Anterior cingulate cortex (tissue), 58 donors: ENCODE measurements at regions not wholly inside any gene's neighbourhood (a gene's known extent, or its start where the extent isn't known, plus 50 kb on each side); places are given as distances from the start of the nearest gene placed in this dataset.
A peak's percentile ranks its signal among the peaks of the same experiment; 100 is the strongest.
"Not testable (repeated sequence)": the region's sequence is repeated elsewhere in the genome, so short reads cannot be mapped to it uniquely, and the experiment has no call there.

Source experiments
- DNase-seq, 58 donors: peaks; one replicate each; lab custom pipeline; 2025; lab: John Stamatoyannopoulos, UW

GRCh38 chr1:117753232-117753631, 147.4 kb downstream of the TENT5C start:
- no peak for DNase-seq

GRCh38 chr1:117753652-117754051, 147.8 kb downstream of the TENT5C start:
- no peak for DNase-seq

GRCh38 chr1:117754061-117754969, 148.5 kb downstream of the TENT5C start:
- peak in 36 of 58 donors; percentile 3 to 55 (median 14) for DNase-seq

- no peak for DNase-seq
These were observed 151.8 kb downstream of the TENT5C start for GRCh38 chr1:117757668-117758067.

GRCh38 chr1:117758444-117759316, 152.8 kb downstream of the TENT5C start:
- peak in 53 of 58 donors; percentile 8 to 71 (median 44) for DNase-seq

- DNase-seq = no peak
These were observed 153.7 kb downstream of the TENT5C start for GRCh38 chr1:117759535-117759934.

GRCh38 chr1:117760069-117760468, 154.2 kb downstream of the TENT5C start:
- no peak for DNase-seq

- DNase-seq = no peak
These were observed 154.6 kb downstream of the TENT5C start for GRCh38 chr1:117760485-117760884.

- not testable (repeated sequence) for DNase-seq
These were observed 161.7 kb downstream of the GDAP2 start for GRCh38 chr1:117767756-117768155.

- DNase-seq = no peak
These were observed 158.4 kb downstream of the GDAP2 start for GRCh38 chr1:117770981-117771531.

- no peak for DNase-seq
These were observed 150.1 kb downstream of the GDAP2 start for GRCh38 chr1:117779364-117779763.

- DNase-seq = no peak
These were observed 148.5 kb downstream of the GDAP2 start for GRCh38 chr1:117780687-117781475.

GRCh38 chr1:117782056-117782455, 147.4 kb downstream of the GDAP2 start:
- DNase-seq = no peak

- DNase-seq = no peak
These were observed 145.6 kb downstream of the GDAP2 start for GRCh38 chr1:117783606-117784396.

- DNase-seq = no peak
These were observed 141.4 kb downstream of the GDAP2 start for GRCh38 chr1:117788014-117788413.

- no peak for DNase-seq
These were observed 136.0 kb downstream of the GDAP2 start for GRCh38 chr1:117793413-117793812.

- no peak for DNase-seq
These were observed 135.3 kb downstream of the GDAP2 start for GRCh38 chr1:117794073-117794472.

- no peak for DNase-seq
These were observed 134.2 kb downstream of the GDAP2 start for GRCh38 chr1:117795190-117795589.

- no peak for DNase-seq
These were observed 133.6 kb downstream of the GDAP2 start for GRCh38 chr1:117795792-117796191.
